ENCODE measurements at regions not wholly inside any gene's neighbourhood (a gene's known extent, or its start where the extent isn't known, plus 50 kb on each side); places are given as distances from the start of the nearest gene placed in this dataset.

- Histone ChIP-seq H2AFZ (ENCODE audit: low read length, unreplicated experiment) (no peak overlapping the region), H3K27ac (ENCODE audit: low read depth, low read length) (no peak overlapping the region), H3K79me2 (ENCODE audit: control insufficient read depth, insufficient read depth, low read length, unreplicated experiment) (no peaks in the 10 kb centered on the region), H3K27me3 (ENCODE audit: insufficient read depth, low read length) (no peaks in the 10 kb centered on the region), H3K4me3 (ENCODE audit: low read depth, low read length) (no peak overlapping the region), H3K36me3 (ENCODE audit: insufficient read depth, low read length) (no peaks in the 10 kb centered on the region), H3K4me1 (ENCODE audit: control insufficient read depth, insufficient read depth, low read length, unreplicated experiment) (peaks cover 5% of the 10 kb centered on the region)
Measured at GRCh38 chr5:97735209-97735608, 552.2 kb upstream of the RIOK2 start.

GRCh38 chr5:97737608-97738007 is 554.6 kb upstream of the RIOK2 start:
- Histone ChIP-seq H3K4me3 (ENCODE audit: low read depth, low read length) (no peak overlapping the region), H3K27ac (ENCODE audit: low read depth, low read length) (no peak overlapping the region), H3K4me1 (ENCODE audit: control insufficient read depth, insufficient read depth, low read length, unreplicated experiment) (peaks cover 5% of the 10 kb centered on the region), H3K27me3 (ENCODE audit: insufficient read depth, low read length) (no peaks in the 10 kb centered on the region), H3K36me3 (ENCODE audit: insufficient read depth, low read length) (no peaks in the 10 kb centered on the region), H2AFZ (ENCODE audit: low read length, unreplicated experiment) (no peak overlapping the region), H3K79me2 (ENCODE audit: control insufficient read depth, insufficient read depth, low read length, unreplicated experiment) (no peaks in the 10 kb centered on the region)

- Histone ChIP-seq H3K79me2 (ENCODE audit: control insufficient read depth, insufficient read depth, low read length, unreplicated experiment) (no peaks in the 10 kb centered on the region), H3K4me1 (ENCODE audit: control insufficient read depth, insufficient read depth, low read length, unreplicated experiment) (peaks cover 3% of the 10 kb centered on the region), H3K36me3 (ENCODE audit: insufficient read depth, low read length) (no peaks in the 10 kb centered on the region), H2AFZ (ENCODE audit: low read length, unreplicated experiment) (no peak overlapping the region), H3K4me3 (ENCODE audit: low read depth, low read length) (no peak overlapping the region), H3K27ac (ENCODE audit: low read depth, low read length) (no peak overlapping the region), H3K27me3 (ENCODE audit: insufficient read depth, low read length) (no peaks in the 10 kb centered on the region)
Measured at GRCh38 chr5:97745817-97746216, 562.8 kb upstream of the RIOK2 start.

GRCh38 chr5:97750576-97750975 is 567.5 kb upstream of the RIOK2 start:
- Histone ChIP-seq H3K4me3 (ENCODE audit: low read depth, low read length) (no peak overlapping the region), H3K4me1 (ENCODE audit: control insufficient read depth, insufficient read depth, low read length, unreplicated experiment) (peaks cover 3% of the 10 kb centered on the region), H3K27me3 (ENCODE audit: insufficient read depth, low read length) (no peaks in the 10 kb centered on the region), H2AFZ (ENCODE audit: low read length, unreplicated experiment) (peak overlapping the region; percentile 53), H3K27ac (ENCODE audit: low read depth, low read length) (no peak overlapping the region), H3K79me2 (ENCODE audit: control insufficient read depth, insufficient read depth, low read length, unreplicated experiment) (no peaks in the 10 kb centered on the region), H3K36me3 (ENCODE audit: insufficient read depth, low read length) (no peaks in the 10 kb centered on the region)

- Histone ChIP-seq H3K27me3 (ENCODE audit: insufficient read depth, low read length) (no peaks in the 10 kb centered on the region), H3K27ac (ENCODE audit: low read depth, low read length) (no peak overlapping the region), H3K79me2 (ENCODE audit: control insufficient read depth, insufficient read depth, low read length, unreplicated experiment) (no peaks in the 10 kb centered on the region), H3K4me3 (ENCODE audit: low read depth, low read length) (no peak overlapping the region), H2AFZ (ENCODE audit: low read length, unreplicated experiment) (no peak overlapping the region), H3K36me3 (ENCODE audit: insufficient read depth, low read length) (no peaks in the 10 kb centered on the region), H3K4me1 (ENCODE audit: control insufficient read depth, insufficient read depth, low read length, unreplicated experiment) (peaks cover 3% of the 10 kb centered on the region)
Measured at GRCh38 chr5:97751540-97751939, 568.5 kb upstream of the RIOK2 start.

- Histone ChIP-seq H3K4me3 (ENCODE audit: low read depth, low read length) (no peak overlapping the region), H3K79me2 (ENCODE audit: control insufficient read depth, insufficient read depth, low read length, unreplicated experiment) (no peaks in the 10 kb centered on the region), H3K27ac (ENCODE audit: low read depth, low read length) (no peak overlapping the region), H3K27me3 (ENCODE audit: insufficient read depth, low read length) (no peaks in the 10 kb centered on the region), H3K4me1 (ENCODE audit: control insufficient read depth, insufficient read depth, low read length, unreplicated experiment) (peaks cover 3% of the 10 kb centered on the region), H3K36me3 (ENCODE audit: insufficient read depth, low read length) (no peaks in the 10 kb centered on the region), H2AFZ (ENCODE audit: low read length, unreplicated experiment) (no peak overlapping the region)
Measured at GRCh38 chr5:97752871-97753270, 569.8 kb upstream of the RIOK2 start.

GRCh38 chr5:97762483-97762882 is 579.4 kb upstream of the RIOK2 start:
- Histone ChIP-seq H3K4me1 (ENCODE audit: control insufficient read depth, insufficient read depth, low read length, unreplicated experiment) (peaks cover 11% of the 10 kb centered on the region), H2AFZ (ENCODE audit: low read length, unreplicated experiment) (no peak overlapping the region), H3K36me3 (ENCODE audit: insufficient read depth, low read length) (no peaks in the 10 kb centered on the region), H3K27me3 (ENCODE audit: insufficient read depth, low read length) (no peaks in the 10 kb centered on the region), H3K4me3 (ENCODE audit: low read depth, low read length) (no peak overlapping the region), H3K27ac (ENCODE audit: low read depth, low read length) (no peak overlapping the region), H3K79me2 (ENCODE audit: control insufficient read depth, insufficient read depth, low read length, unreplicated experiment) (no peaks in the 10 kb centered on the region)

GRCh38 chr5:97764700-97765099 is 581.7 kb upstream of the RIOK2 start:
- no peaks in the 10 kb centered on the region for H3K36me3 ChIP-seq (ENCODE audit: insufficient read depth, low read length)
- H3K4me3 ChIP-seq (ENCODE audit: low read depth, low read length) = no peak overlapping the region
- H3K79me2 ChIP-seq (ENCODE audit: control insufficient read depth, insufficient read depth, low read length, unreplicated experiment) = no peaks in the 10 kb centered on the region
- no peak overlapping the region for H3K27ac ChIP-seq (ENCODE audit: low read depth, low read length)
- H3K4me1 ChIP-seq (ENCODE audit: control insufficient read depth, insufficient read depth, low read length, unreplicated experiment) = peaks cover 11% of the 10 kb centered on the region
- H2AFZ ChIP-seq (ENCODE audit: low read length, unreplicated experiment) = no peak overlapping the region
- no peaks in the 10 kb centered on the region for H3K27me3 ChIP-seq (ENCODE audit: insufficient read depth, low read length)

GRCh38 chr5:97778451-97778850 is 595.4 kb upstream of the RIOK2 start:
- no peak overlapping the region for H3K27ac ChIP-seq (ENCODE audit: low read depth, low read length)
- H3K36me3 ChIP-seq (ENCODE audit: insufficient read depth, low read length) = no peaks in the 10 kb centered on the region
- no peak overlapping the region for H2AFZ ChIP-seq (ENCODE audit: low read length, unreplicated experiment)
- no peaks in the 10 kb centered on the region for H3K79me2 ChIP-seq (ENCODE audit: control insufficient read depth, insufficient read depth, low read length, unreplicated experiment)
- H3K4me1 ChIP-seq (ENCODE audit: control insufficient read depth, insufficient read depth, low read length, unreplicated experiment) = no peaks in the 10 kb centered on the region
- no peak overlapping the region for H3K4me3 ChIP-seq (ENCODE audit: low read depth, low read length)
- no peaks in the 10 kb centered on the region for H3K27me3 ChIP-seq (ENCODE audit: insufficient read depth, low read length)

- H3K27me3 ChIP-seq (ENCODE audit: insufficient read depth, low read length) = no peaks in the 10 kb centered on the region
- no peaks in the 10 kb centered on the region for H3K4me1 ChIP-seq (ENCODE audit: control insufficient read depth, insufficient read depth, low read length, unreplicated experiment)
- H3K27ac ChIP-seq (ENCODE audit: low read depth, low read length) = no peak overlapping the region
- no peaks in the 10 kb centered on the region for H3K79me2 ChIP-seq (ENCODE audit: control insufficient read depth, insufficient read depth, low read length, unreplicated experiment)
- no peaks in the 10 kb centered on the region for H3K36me3 ChIP-seq (ENCODE audit: insufficient read depth, low read length)
- H2AFZ ChIP-seq (ENCODE audit: low read length, unreplicated experiment) = no peak overlapping the region
- no peak overlapping the region for H3K4me3 ChIP-seq (ENCODE audit: low read depth, low read length)
Measured at GRCh38 chr5:97788369-97788768, 605.3 kb upstream of the RIOK2 start.

- Histone ChIP-seq H2AFZ (ENCODE audit: low read length, unreplicated experiment) (no peak overlapping the region), H3K27me3 (ENCODE audit: insufficient read depth, low read length) (no peaks in the 10 kb centered on the region), H3K4me1 (ENCODE audit: control insufficient read depth, insufficient read depth, low read length, unreplicated experiment) (no peaks in the 10 kb centered on the region), H3K27ac (ENCODE audit: low read depth, low read length) (no peak overlapping the region), H3K4me3 (ENCODE audit: low read depth, low read length) (no peak overlapping the region), H3K79me2 (ENCODE audit: control insufficient read depth, insufficient read depth, low read length, unreplicated experiment) (no peaks in the 10 kb centered on the region), H3K36me3 (ENCODE audit: insufficient read depth, low read length) (no peaks in the 10 kb centered on the region)
Measured at GRCh38 chr5:97797994-97798451, 615.0 kb upstream of the RIOK2 start.

Measured in ACC112 (cell line).